GM21447 (cell line): ENCODE measurements at regions not wholly inside any gene's neighbourhood (a gene's known extent, or its start where the extent isn't known, plus 50 kb on each side); places are given as distances from the start of the nearest gene placed in this dataset.
"Not testable (repeated sequence)": the region's sequence is repeated elsewhere in the genome, so short reads cannot be mapped to it uniquely, and the experiment has no call there.

ENCODE experiments used
- ATAC-seq: cut with Tn5 transposase; IDR thresholded peaks from one replicate; pipeline ENCODE4 v1.9.1; 2021; ENCODE audit not compliant: unreplicated experiment

GRCh38 chr14:89056394-89056793, 231.9 kb downstream of the TTC8 start:
- ATAC-seq, result no peak

DNA sequence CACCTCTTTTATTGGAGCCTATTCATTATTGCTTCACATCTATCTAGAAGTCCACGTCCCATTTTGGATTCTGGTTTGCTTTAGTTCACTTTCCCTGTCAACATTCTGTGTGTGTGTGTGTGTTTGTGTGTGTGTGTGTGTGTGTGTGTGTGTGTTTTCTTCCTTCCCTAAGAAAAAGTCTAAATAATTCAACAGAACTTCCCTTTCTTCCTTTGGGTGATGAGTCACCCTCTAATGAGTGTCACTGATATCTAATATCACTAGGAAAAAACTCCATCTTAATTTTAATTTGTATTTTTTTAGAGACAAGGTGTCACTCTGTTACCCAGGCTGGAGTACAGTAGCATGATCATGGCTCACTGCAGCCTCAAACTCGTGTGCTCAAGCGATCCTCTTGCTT, 234.2 kb downstream of the TTC8 start:
- no peak for ATAC-seq

DNA sequence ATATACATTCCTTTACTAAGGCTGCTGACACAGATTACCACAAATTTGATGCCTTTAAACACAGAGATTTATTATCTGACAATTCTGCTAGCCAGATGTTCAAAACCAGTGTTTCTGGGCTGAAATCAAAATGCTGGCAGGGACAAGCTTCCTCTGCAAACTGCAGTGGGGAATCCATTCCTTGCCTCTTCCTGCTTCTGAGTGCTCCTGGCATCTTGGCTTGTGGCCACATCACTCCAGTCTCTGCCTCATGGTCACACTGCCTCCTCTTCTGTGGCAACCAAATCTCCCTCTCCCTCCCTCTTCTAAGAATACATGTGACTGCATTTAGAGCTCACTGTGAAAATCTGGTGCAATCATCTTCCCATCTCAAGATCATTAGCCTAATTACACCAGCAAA, 235.7 kb downstream of the TTC8 start:
- ATAC-seq, result no peak

GRCh38 chr14:89061696-89062095, 237.2 kb downstream of the TTC8 start:
- no peak for ATAC-seq

GRCh38 chr14:89065879-89066278, 241.4 kb downstream of the TTC8 start:
- no peak for ATAC-seq

- ATAC-seq, result no peak
Observed at GRCh38 chr14:89067293-89067972, 243.0 kb downstream of the TTC8 start.

- ATAC-seq, result no peak
Observed at GRCh38 chr14:89078021-89078795, 253.8 kb downstream of the TTC8 start.

GRCh38 chr14:89085231-89085731, 260.8 kb downstream of the TTC8 start:
- ATAC-seq, result no peak

DNA sequence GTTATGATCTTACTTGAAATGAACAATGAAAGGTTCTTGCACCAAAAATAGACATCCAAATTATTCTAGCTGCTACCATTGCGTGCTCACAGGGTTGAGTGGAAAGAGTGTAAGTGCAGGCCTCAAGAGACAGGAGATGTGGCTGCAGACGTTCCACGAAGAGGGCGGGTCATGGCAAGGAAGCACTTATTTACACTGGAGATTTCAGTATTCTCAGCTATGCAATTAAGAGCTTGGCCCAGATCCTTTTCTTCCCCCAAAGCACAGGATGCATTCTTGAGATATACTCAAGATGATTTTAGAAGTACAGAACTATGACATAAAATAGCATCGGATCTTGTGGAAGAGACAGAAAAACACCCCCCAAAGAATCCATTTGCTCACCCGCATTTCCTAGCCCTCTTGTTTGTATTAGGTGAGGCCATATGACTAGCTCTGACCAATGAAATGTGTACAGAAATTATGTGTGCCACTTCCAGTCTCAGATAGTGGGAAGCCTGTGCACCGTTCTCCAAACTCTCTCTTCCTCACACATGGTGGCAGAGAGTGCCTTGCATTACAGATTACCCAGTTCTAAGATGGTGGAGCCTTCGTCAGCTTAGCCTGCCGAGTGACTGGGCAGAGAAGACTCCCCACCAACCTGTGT, 261.4 kb downstream of the TTC8 start:
- no peak for ATAC-seq

GRCh38 chr14:89088530-89088929, 264.1 kb downstream of the TTC8 start:
- ATAC-seq, result no peak

- ATAC-seq, result no peak
Observed at GRCh38 chr14:89089330-89089729, 264.9 kb downstream of the TTC8 start.

- ATAC-seq, result no peak
Observed at GRCh38 chr14:89091781-89092180, 267.3 kb downstream of the TTC8 start.

DNA sequence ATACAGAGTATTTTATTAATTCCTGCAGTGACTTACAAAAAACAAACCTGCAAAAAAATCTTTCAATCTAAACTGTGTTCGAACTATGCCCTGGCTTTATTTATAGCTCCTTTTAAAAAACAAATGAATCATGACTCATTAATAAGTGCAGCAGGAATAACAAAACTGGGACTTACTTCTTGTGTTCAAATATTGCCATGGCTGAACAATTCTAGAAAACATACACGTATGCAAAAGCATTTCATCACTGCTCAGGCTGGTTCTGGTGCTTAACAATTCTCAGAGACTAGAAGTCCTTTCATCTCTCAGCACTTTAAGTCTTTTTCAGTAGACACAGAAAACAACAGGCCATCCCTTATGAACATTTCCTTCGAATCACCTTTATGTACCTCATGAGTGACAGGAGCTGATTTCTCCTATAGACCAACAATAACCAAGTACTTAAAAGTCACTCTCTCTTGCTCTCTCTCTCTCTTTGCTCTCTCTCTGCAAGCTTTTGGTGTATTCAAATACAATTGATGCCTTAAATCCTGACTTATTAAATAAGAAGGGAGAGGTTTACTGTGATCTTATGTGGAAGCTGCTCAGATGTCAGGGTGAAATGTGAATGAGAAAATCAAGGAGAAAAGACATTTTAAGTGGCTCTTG, 268.8 kb downstream of the TTC8 start:
- no peak for ATAC-seq

GRCh38 chr14:89095036-89095435, 270.6 kb downstream of the TTC8 start:
- ATAC-seq, result no peak

DNA sequence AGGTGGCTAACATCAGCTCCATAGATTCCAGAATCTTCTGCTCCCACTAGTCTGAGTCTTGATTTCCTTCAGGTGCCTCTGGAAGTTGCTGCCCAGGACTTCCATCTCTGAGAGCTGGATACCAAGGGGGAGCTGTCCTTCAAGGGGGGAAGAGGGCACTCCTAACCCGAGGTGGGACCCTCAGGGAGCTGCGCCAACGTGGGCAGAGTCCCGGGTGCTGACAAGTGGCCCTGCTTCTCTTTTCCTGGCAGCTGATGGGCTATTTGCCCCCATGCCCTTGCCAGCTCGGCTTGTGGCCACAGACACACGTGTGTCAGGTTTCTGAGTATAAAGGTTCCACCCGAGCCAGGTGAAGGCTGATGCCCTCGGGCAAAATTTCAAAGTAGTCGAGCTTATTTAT, 272.5 kb downstream of the TTC8 start:
- ATAC-seq, result no peak

- no peak for ATAC-seq
Observed at GRCh38 chr14:89098254-89098653, 273.8 kb downstream of the TTC8 start.

DNA sequence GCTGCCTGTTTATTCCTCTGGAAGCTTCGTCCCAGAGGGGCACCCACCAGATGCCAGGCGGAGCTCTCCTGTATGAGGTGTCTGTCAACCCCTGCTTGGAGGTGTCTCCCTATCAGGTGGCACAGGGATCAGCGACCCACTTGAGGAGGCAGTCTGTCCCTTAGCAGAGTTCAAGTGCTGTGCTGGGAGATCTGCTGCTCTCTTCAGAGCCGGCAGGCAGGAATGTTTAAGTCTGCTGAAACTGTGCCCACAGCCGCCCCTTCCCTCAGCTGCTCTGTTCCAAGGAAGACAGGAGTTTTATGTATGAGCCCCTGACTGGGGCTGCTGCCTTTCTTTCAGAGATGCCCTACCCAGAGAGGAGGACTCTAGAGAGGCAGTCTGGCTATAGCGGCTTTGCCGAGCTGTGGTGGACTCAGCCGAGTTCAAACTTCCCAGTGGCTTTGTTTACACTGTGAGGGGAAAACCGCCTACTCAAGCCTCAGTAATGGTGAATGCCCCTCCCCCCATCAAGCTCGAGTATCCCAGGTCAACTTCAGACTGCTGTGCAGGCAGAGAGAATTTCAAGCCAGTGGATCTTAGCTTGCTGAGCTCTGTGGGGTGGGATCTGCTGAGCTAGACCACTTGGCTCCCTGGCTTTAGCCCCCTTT, 279.8 kb downstream of the TTC8 start:
- not testable (repeated sequence) for ATAC-seq

- ATAC-seq, result not testable (repeated sequence)
Observed at GRCh38 chr14:89104861-89105260, 280.4 kb downstream of the TTC8 start.
